ENCODE measurements at regions not wholly inside any gene's neighbourhood (a gene's known extent, or its start where the extent isn't known, plus 50 kb on each side); places are given as distances from the start of the nearest gene placed in this dataset.

DNA sequence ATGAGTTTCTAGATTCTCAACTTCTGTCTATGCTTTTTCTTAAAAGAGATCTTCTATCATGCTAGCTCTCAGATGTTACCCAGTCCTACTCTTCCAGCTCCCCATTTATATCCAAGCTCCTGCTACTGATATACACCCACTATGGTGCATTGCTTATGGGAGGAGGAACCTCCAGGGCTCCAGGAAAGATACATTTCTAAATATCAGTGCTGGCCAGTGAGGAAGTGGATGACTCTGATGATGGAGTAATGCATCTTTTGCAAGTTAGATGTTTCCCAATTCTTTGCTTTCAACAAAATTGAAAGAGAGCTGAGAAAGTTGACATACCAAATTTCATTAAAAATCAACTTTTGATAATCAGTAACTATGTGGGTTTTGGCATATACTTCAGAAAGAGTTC, 105.7 kb upstream of the RESF1 start:
- H3K4me3 ChIP-seq (ENCODE audit: low read length in 3 of 3) = no peak overlapping the region
- peaks cover 0 to 3% (median 2%) of the 10 kb centered on the region in 3 donors for H3K9me3 ChIP-seq (ENCODE audit: control insufficient read depth in 2 of 3, insufficient read depth in 1 of 3, low read length in 3 of 3)
- intact Hi-C loops (cut with DNase I) = no loop called here
- no peaks in the 10 kb centered on the region for H3K27me3 ChIP-seq (ENCODE audit: control insufficient read depth, insufficient read depth, low read length)
- H3K4me1 ChIP-seq (ENCODE audit: control insufficient read depth in 2 of 3, insufficient read depth in 2 of 3, low read depth in 1 of 3, low read length in 3 of 3) = peaks cover 0 to 11% (median 3%) of the 10 kb centered on the region in 3 donors
- FAIRE-seq (no peak), DNase-seq (no peak)
- H3K9ac ChIP-seq (ENCODE audit: low read length in 3 of 3) = no peak overlapping the region
- peak overlapping the region; percentile 20 to 45 for H3K27ac ChIP-seq (ENCODE audit: low read depth in 2 of 2, low read length in 2 of 2)
- TF ChIP-seq, protein P1, sequence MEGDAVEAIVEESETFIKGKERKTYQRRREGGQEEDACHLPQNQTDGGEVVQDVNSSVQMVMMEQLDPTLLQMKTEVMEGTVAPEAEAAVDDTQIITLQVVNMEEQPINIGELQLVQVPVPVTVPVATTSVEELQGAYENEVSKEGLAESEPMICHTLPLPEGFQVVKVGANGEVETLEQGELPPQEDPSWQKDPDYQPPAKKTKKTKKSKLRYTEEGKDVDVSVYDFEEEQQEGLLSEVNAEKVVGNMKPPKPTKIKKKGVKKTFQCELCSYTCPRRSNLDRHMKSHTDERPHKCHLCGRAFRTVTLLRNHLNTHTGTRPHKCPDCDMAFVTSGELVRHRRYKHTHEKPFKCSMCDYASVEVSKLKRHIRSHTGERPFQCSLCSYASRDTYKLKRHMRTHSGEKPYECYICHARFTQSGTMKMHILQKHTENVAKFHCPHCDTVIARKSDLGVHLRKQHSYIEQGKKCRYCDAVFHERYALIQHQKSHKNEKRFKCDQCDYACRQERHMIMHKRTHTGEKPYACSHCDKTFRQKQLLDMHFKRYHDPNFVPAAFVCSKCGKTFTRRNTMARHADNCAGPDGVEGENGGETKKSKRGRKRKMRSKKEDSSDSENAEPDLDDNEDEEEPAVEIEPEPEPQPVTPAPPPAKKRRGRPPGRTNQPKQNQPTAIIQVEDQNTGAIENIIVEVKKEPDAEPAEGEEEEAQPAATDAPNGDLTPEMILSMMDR (IDR thresholded peaks at IDR 0.05; ENCODE audit: borderline replicate concordance, extremely low read depth, insufficient read depth) = no peak
- H3K36me3 ChIP-seq (ENCODE audit: control insufficient read depth in 2 of 3, insufficient read depth in 3 of 3, low read length in 3 of 3) = no peaks in the 10 kb centered on the region

DNA sequence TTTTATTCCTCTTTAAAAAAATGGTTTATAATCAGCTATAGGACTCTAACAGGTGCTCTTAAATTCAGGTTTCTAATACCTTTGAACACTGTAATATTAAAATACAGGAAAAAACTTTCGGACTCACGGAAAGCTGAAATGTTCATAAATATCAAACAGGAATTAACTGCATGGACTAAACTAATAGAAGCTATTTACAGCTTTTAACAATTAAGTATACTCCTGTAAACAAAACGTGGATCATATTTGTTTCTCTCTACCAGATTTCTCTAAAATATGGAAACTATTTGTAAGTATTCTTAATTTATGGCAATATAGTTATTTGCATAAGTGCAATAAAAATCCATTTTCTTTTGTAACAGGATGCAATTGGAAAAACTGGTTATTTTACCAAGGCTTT, 108.9 kb upstream of the RESF1 start:
- no peak overlapping the region for H3K9ac ChIP-seq (ENCODE audit: low read length in 3 of 3)
- H3K27ac ChIP-seq (ENCODE audit: low read depth in 2 of 2, low read length in 2 of 2) = no peak overlapping the region
- no peaks in the 10 kb centered on the region for H3K36me3 ChIP-seq (ENCODE audit: control insufficient read depth in 2 of 3, insufficient read depth in 3 of 3, low read length in 3 of 3)
- no peaks in the 10 kb centered on the region for H3K27me3 ChIP-seq (ENCODE audit: control insufficient read depth, insufficient read depth, low read length)
- H3K9me3 ChIP-seq (ENCODE audit: control insufficient read depth in 2 of 3, insufficient read depth in 1 of 3, low read length in 3 of 3) = peaks cover 0 to 7% (median 2%) of the 10 kb centered on the region in 3 donors
- DNase-seq (peak in 1 of 5 donors; percentile 4), FAIRE-seq (peak; percentile 49)
- TF ChIP-seq, protein P1 (IDR thresholded peaks at IDR 0.05; ENCODE audit: borderline replicate concordance, extremely low read depth, insufficient read depth) = no peak
- H3K4me3 ChIP-seq (ENCODE audit: low read length in 3 of 3) = no peak overlapping the region
- H3K4me1 ChIP-seq (ENCODE audit: control insufficient read depth in 2 of 3, insufficient read depth in 2 of 3, low read depth in 1 of 3, low read length in 3 of 3) = peaks cover 0 to 11% (median 3%) of the 10 kb centered on the region in 3 donors
- intact Hi-C loops (cut with DNase I) = no loop called here

DNA sequence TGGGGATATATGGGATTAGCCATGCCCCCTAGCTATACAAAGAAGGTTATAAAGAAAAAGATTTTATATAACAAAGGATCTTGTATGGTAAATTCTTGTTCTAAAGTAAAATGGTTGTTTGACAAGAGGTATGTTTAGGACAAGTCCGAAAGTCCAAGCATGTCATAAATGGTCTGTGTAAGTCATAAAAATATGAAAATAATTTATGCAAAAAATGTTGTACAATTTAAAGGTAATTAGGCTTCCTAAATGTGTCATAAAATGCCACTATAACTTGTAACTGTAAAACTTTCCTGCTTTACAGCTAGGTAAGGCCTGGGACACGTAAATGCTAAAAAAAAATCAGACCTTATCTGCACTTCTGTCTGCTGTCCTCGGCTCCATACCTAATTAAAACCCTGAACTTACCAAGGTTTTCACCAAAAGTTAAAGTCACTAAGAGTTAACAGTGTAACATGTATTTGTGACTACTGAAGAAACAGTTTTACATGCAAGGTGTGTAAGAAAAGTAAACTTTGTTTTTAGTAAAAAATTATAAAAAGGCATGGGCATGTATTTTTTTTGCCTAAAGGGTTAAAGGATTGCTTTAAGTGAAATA, 110.0 kb upstream of the RESF1 start:
- no peaks in the 10 kb centered on the region for H3K36me3 ChIP-seq (ENCODE audit: control insufficient read depth in 2 of 3, insufficient read depth in 3 of 3, low read length in 3 of 3)
- no peak overlapping the region for H3K27ac ChIP-seq (ENCODE audit: low read depth in 2 of 2, low read length in 2 of 2)
- FAIRE-seq (no peak), DNase-seq (peak in 1 of 5 donors; percentile 6)
- no peak overlapping the region for H3K9ac ChIP-seq (ENCODE audit: low read length in 3 of 3)
- H3K27me3 ChIP-seq (ENCODE audit: control insufficient read depth, insufficient read depth, low read length) = no peaks in the 10 kb centered on the region
- H3K9me3 ChIP-seq (ENCODE audit: control insufficient read depth in 2 of 3, insufficient read depth in 1 of 3, low read length in 3 of 3) = peaks cover 0 to 7% (median 2%) of the 10 kb centered on the region in 3 donors
- intact Hi-C loops (cut with DNase I) = no loop called here
- no peak overlapping the region for H3K4me3 ChIP-seq (ENCODE audit: low read length in 3 of 3)
- TF ChIP-seq, protein P1 (IDR thresholded peaks at IDR 0.05; ENCODE audit: borderline replicate concordance, extremely low read depth, insufficient read depth) = no peak
- peaks cover 0 to 8% (median 3%) of the 10 kb centered on the region in 3 donors for H3K4me1 ChIP-seq (ENCODE audit: control insufficient read depth in 2 of 3, insufficient read depth in 2 of 3, low read depth in 1 of 3, low read length in 3 of 3)

DNA sequence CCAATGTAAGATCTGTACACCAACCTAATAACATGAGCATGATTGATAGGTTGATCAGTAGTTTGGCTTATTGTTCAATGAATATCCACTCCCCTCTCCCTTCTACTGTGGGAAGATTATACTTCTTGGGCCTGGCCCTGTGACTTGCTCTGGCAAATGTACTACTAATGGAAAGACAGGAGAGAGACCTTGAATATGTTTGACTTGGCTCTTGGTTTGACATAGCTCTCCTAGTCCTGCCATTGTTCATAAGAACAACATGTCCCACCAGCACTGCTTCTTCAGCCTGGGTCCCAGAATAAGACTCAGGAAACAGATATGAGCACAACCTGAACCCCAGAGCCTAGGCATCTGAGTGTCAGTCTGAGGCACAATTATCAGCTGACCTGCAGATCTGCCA, 112.8 kb upstream of the RESF1 start:
- intact Hi-C loops (cut with DNase I) = no loop called here

More for the DNA sequence above, 112.8 kb upstream of the RESF1 start:
- H3K36me3 ChIP-seq (ENCODE audit: control insufficient read depth in 2 of 3, insufficient read depth in 3 of 3, low read length in 3 of 3) = no peaks in the 10 kb centered on the region
- DNase-seq (no peak), FAIRE-seq (no peak)
- H3K4me1 ChIP-seq (ENCODE audit: control insufficient read depth in 2 of 3, insufficient read depth in 2 of 3, low read depth in 1 of 3, low read length in 3 of 3) = no peaks in the 10 kb centered on the region
- H3K9ac ChIP-seq (ENCODE audit: low read length in 3 of 3) = no peak overlapping the region
- H3K27me3 ChIP-seq (ENCODE audit: control insufficient read depth, insufficient read depth, low read length) = no peaks in the 10 kb centered on the region
- TF ChIP-seq, protein P1 (IDR thresholded peaks at IDR 0.05; ENCODE audit: borderline replicate concordance, extremely low read depth, insufficient read depth) = no peak
- peaks cover 0 to 7% (median 2%) of the 10 kb centered on the region in 3 donors for H3K9me3 ChIP-seq (ENCODE audit: control insufficient read depth in 2 of 3, insufficient read depth in 1 of 3, low read length in 3 of 3)
- H3K4me3 ChIP-seq (ENCODE audit: low read length in 3 of 3) = no peak overlapping the region
- no peak overlapping the region for H3K27ac ChIP-seq (ENCODE audit: low read depth in 2 of 2, low read length in 2 of 2)
